Suprapubic skin (tissue), 4 donors: ENCODE measurements at regions not wholly inside any gene's neighbourhood (a gene's known extent, or its start where the extent isn't known, plus 50 kb on each side); places are given as distances from the start of the nearest gene placed in this dataset.

Experiments
- DNase-seq, 2 donors: peaks; one replicate each; pipeline ENCODE4 v3.0.0-alpha.2; 2019; ENCODE audit warnings: low spot score in 2 of 2
- H3K27ac ChIP-seq: fragments of 200-600 bp; sonication (generic); one replicate; pipeline ENCODE4 v1.5.1; 2019
- H3K27me3 ChIP-seq: fragments of 200-600 bp; sonication (generic); one replicate; pipeline ENCODE4 v1.5.1; 2019
- H3K36me3 ChIP-seq: fragments of 200-600 bp; sonication (generic); one replicate; pipeline ENCODE4 v1.5.1; 2019
- H3K4me1 ChIP-seq: fragments of 200-600 bp; sonication (generic); one replicate; pipeline ENCODE4 v1.5.1; 2019
- H3K4me3 ChIP-seq: fragments of 200-600 bp; sonication (generic); one replicate; pipeline ENCODE4 v1.5.1; 2019; ENCODE audit warnings: mild to moderate bottlenecking
- H3K9me3 ChIP-seq: fragments of 200-600 bp; sonication (generic); one replicate; pipeline ENCODE4 v1.5.1; 2019
- CTCF ChIP-seq, 2 donors: fragments of 200-600 bp in 1 of 2; fragments of 450-650 bp in 1 of 2; sonication (generic) in 1 of 2; IDR thresholded peaks; one replicate each; pipeline ENCODE4 v1.5.1; 2016 to 2019; ENCODE audit warnings: antibody characterized with exemption in 2 of 2, mild to moderate bottlenecking in 1 of 2, moderate library complexity in 1 of 2
- EP300 ChIP-seq: sonication (generic); formaldehyde crosslinking; IDR thresholded peaks from one replicate; pipeline ENCODE4 v1.6.1; 2017; ENCODE audit warnings: antibody characterized with exemption
- POLR2A ChIP-seq, 2 donors: fragments of 450-650 bp; IDR thresholded peaks; one replicate each; pipeline ENCODE4 v1.6.1; 2017; ENCODE audit warnings: antibody characterized with exemption in 2 of 2, mild to moderate bottlenecking in 2 of 2, moderate library complexity in 2 of 2
- POLR2AphosphoS5 ChIP-seq, 3 donors: sonication (generic); formaldehyde crosslinking; IDR thresholded peaks; one replicate each; pipeline ENCODE4 v1.6.1; 2017; ENCODE audit warnings: antibody characterized with exemption in 3 of 3
- WGBS: methylation state at CpG from one replicate; pipeline ENCODE4 v1.1.5; 2018; 5-methylcytosine and 5-hydroxymethylcytosine counted together

GRCh38 chr5:19044311-19044710 lies 943.7 kb downstream of the CDH18 start:
- 42% methylated on average over 3 of the region's 3 CpGs for WGBS
- no peak for DNase-seq
- no peaks in the 10 kb centered on the region for H3K9me3 ChIP-seq
- no peaks in the 10 kb centered on the region for H3K36me3 ChIP-seq
- no peaks in the 10 kb centered on the region for H3K4me1 ChIP-seq
- TF ChIP-seq CTCF (IDR thresholded peaks at IDR 0.05) (no peak), EP300 (no peak), POLR2A (IDR thresholded peaks at IDR 0.05) (no peak), POLR2AphosphoS5 (IDR thresholded peaks at IDR 0.05) (no peak)
- no peaks in the 10 kb centered on the region for H3K27me3 ChIP-seq
- no peak overlapping the region for H3K4me3 ChIP-seq
- H3K27ac ChIP-seq = no peak overlapping the region

GRCh38 chr5:19044931-19045695 lies 942.9 kb downstream of the CDH18 start:
- no peak for DNase-seq
- no peaks in the 10 kb centered on the region for H3K27me3 ChIP-seq
- 56% methylated on average over 6 of the region's 7 CpGs for WGBS

GRCh38 chr5:19047277-19047676 lies 940.7 kb downstream of the CDH18 start:
- Histone ChIP-seq H3K4me3 (no peak overlapping the region), H3K4me1 (no peaks in the 10 kb centered on the region), H3K36me3 (no peaks in the 10 kb centered on the region), H3K9me3 (no peaks in the 10 kb centered on the region), H3K27me3 (no peaks in the 10 kb centered on the region), H3K27ac (no peak overlapping the region)
- TF ChIP-seq POLR2AphosphoS5 (IDR thresholded peaks at IDR 0.05) = no peak
- no peak for TF ChIP-seq CTCF (IDR thresholded peaks at IDR 0.05)
- TF ChIP-seq EP300 = no peak
- WGBS = 85% methylated on average over 8 of the region's 9 CpGs
- DNase-seq = no peak

More at GRCh38 chr5:19044931-19045695, 942.9 kb downstream of the CDH18 start:
- Histone ChIP-seq H3K36me3 (no peaks in the 10 kb centered on the region), H3K4me1 (no peaks in the 10 kb centered on the region), H3K9me3 (no peaks in the 10 kb centered on the region), H3K4me3 (no peak overlapping the region), H3K27ac (no peak overlapping the region)
- TF ChIP-seq POLR2A (IDR thresholded peaks at IDR 0.05) = no peak

GRCh38 chr5:19048726-19049125 lies 939.3 kb downstream of the CDH18 start:
- no peaks in the 10 kb centered on the region for H3K4me1 ChIP-seq
- H3K27me3 ChIP-seq = no peaks in the 10 kb centered on the region
- no peak for DNase-seq
- WGBS = 17% methylated on average over 3 of the region's 3 CpGs
- no peaks in the 10 kb centered on the region for H3K36me3 ChIP-seq
- no peak overlapping the region for H3K27ac ChIP-seq
- H3K4me3 ChIP-seq = no peak overlapping the region
- no peaks in the 10 kb centered on the region for H3K9me3 ChIP-seq
- no peak for TF ChIP-seq EP300
- no peak for TF ChIP-seq POLR2AphosphoS5 (IDR thresholded peaks at IDR 0.05)
- TF ChIP-seq CTCF (IDR thresholded peaks at IDR 0.05) = no peak
- no peak for TF ChIP-seq POLR2A (IDR thresholded peaks at IDR 0.05)

GRCh38 chr5:19058216-19058615 lies 929.8 kb downstream of the CDH18 start:
- Histone ChIP-seq H3K36me3 (no peaks in the 10 kb centered on the region), H3K27ac (no peak overlapping the region), H3K4me1 (no peaks in the 10 kb centered on the region), H3K4me3 (no peak overlapping the region), H3K9me3 (no peaks in the 10 kb centered on the region), H3K27me3 (no peaks in the 10 kb centered on the region)
- no peak for DNase-seq
- TF ChIP-seq EP300 (no peak), POLR2AphosphoS5 (IDR thresholded peaks at IDR 0.05) (no peak), CTCF (IDR thresholded peaks at IDR 0.05) (no peak), POLR2A (IDR thresholded peaks at IDR 0.05) (no peak)
- WGBS = 53% methylated on average over 2 of the region's 2 CpGs

GRCh38 chr5:19064094-19064493 lies 923.9 kb downstream of the CDH18 start:
- no peak for DNase-seq
- Histone ChIP-seq H3K27ac (no peak overlapping the region), H3K4me3 (no peak overlapping the region), H3K27me3 (no peaks in the 10 kb centered on the region), H3K36me3 (no peaks in the 10 kb centered on the region), H3K4me1 (no peaks in the 10 kb centered on the region), H3K9me3 (no peaks in the 10 kb centered on the region)
- no peak for TF ChIP-seq EP300
- TF ChIP-seq POLR2AphosphoS5 (IDR thresholded peaks at IDR 0.05) = no peak
- no peak for TF ChIP-seq CTCF (IDR thresholded peaks at IDR 0.05)
- TF ChIP-seq POLR2A (IDR thresholded peaks at IDR 0.05) = no peak
